GM10248 (cell line): ENCODE measurements at regions not wholly inside any gene's neighbourhood (a gene's known extent, or its start where the extent isn't known, plus 50 kb on each side); places are given as distances from the start of the nearest gene placed in this dataset.

Source experiments
- CTCF ChIA-PET: fragments of 300-600 bp; sonication (Branson Sonifier 250); formaldehyde crosslinking; extraction: SDS; loops from one replicate; lab custom pipeline; 2021; ENCODE audit warnings: antibody characterized with exemption; lab: Yijun Ruan, JAX
- POLR2A ChIA-PET: fragments of 350-650 bp; sonication (Branson Sonifier 250); formaldehyde crosslinking; extraction: SDS; loops from one replicate; lab custom pipeline; 2020; ENCODE audit warnings: antibody characterized with exemption; lab: Yijun Ruan, JAX
- DNase-seq: peaks from one replicate; pipeline ENCODE4 v3.0.0; 2012; ENCODE audit errors: extremely low spot score
- TF ChIP-seq, protein P1 (sequence below): IDR thresholded peaks from 2 replicates; pipeline ENCODE4 v1.5.1; 2012; ENCODE audit warnings: mild to moderate bottlenecking, low read depth; ENCODE audit errors: extremely low read depth, missing control alignments, control extremely low read depth

- DNase-seq, result no peak
- CTCF ChIA-PET, result no interaction called here
- POLR2A ChIA-PET, result no interaction called here
These were observed 623.9 kb upstream of the CRIM1 start for GRCh38 chr2:35731674-35732073.

GRCh38 chr2:35714883-35715282 lies 640.7 kb upstream of the CRIM1 start:
- DNase-seq, result no peak
- POLR2A ChIA-PET, result no interaction called here
- TF ChIP-seq, protein P1, sequence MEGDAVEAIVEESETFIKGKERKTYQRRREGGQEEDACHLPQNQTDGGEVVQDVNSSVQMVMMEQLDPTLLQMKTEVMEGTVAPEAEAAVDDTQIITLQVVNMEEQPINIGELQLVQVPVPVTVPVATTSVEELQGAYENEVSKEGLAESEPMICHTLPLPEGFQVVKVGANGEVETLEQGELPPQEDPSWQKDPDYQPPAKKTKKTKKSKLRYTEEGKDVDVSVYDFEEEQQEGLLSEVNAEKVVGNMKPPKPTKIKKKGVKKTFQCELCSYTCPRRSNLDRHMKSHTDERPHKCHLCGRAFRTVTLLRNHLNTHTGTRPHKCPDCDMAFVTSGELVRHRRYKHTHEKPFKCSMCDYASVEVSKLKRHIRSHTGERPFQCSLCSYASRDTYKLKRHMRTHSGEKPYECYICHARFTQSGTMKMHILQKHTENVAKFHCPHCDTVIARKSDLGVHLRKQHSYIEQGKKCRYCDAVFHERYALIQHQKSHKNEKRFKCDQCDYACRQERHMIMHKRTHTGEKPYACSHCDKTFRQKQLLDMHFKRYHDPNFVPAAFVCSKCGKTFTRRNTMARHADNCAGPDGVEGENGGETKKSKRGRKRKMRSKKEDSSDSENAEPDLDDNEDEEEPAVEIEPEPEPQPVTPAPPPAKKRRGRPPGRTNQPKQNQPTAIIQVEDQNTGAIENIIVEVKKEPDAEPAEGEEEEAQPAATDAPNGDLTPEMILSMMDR, result no peak
- CTCF ChIA-PET, result no interaction called here

More at GRCh38 chr2:35731674-35732073, 623.9 kb upstream of the CRIM1 start:
- TF ChIP-seq, protein P1, result no peak

GRCh38 chr2:35708411-35708923 lies 647.1 kb upstream of the CRIM1 start:
- TF ChIP-seq, protein P1, result no peak
- ChIA-PET CTCF (no interaction called here), POLR2A (no interaction called here)
- DNase-seq, result no peak

DNA sequence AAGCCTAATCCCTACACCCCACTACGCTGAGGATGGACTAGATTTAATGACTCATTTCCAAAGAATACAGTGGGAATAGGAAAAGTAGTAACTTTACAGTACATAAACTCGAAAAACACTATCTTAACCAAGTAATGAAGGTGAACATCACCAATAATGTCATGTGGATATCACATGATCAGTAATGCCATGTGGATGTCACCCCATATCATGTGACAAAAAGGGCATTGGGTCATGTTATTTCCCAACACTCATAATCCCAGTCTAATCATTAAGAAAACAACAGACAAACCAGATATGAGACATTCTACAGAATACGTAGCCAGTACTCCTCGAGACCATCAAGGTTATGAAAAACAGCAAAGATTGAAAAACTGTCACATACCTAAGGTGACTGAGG lies 667.3 kb upstream of the CRIM1 start:
- ChIA-PET CTCF (no interaction called here), POLR2A (no interaction called here)
- TF ChIP-seq, protein P1, result no peak
- no peak for DNase-seq

DNA sequence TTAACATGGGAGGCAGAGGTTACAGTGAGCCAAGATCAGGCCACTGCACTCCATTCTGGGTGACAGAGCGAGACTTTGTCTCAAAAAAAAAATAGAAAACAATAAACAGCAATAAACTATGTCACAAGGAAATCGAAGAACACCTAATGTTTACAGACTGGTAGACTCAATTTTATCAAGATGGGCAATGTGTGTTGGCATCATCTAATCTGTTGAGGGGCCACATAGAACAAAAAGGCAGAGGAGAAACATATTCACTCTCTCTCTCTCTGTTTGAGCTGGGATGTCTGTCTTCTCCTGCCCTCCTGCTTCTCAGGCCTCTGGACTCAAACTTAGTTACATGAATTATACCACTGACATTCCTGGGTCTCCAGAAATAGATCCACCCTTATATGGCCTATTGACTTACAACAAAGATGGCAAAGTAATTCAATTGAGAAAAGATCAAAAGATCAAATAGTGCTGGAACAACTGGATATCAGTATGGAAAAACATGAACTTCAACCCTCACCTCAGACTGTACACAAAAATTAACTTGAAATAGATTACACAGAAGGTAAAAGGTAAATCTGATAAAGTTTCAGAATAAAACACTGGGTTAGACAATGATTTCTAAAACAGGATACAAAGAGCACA lies 703.8 kb upstream of the CRIM1 start:
- ChIA-PET CTCF (no interaction called here), POLR2A (no interaction called here)
- DNase-seq, result no peak
- TF ChIP-seq, protein P1, result no peak

DNA sequence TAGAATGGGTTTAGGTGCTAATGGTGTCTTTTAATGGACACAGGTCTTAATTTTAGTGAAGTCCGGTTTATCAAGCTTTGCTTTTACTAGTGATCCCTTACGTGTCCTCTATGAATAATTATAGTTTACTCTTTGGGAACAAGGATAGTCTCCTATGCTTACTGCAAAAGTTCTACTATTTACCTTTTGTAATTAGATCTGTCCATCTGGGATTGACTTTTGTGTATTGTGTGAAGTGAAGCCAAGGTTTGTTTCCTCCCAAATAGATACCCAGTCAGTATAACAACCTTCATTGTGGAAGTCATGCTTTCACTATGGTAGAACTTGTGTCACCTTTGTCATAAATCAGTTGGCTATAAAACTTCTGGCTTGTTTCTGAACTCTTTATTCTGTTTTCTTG lies 740.9 kb upstream of the CRIM1 start:
- DNase-seq, result no peak
- ChIA-PET POLR2A (no interaction called here), CTCF (no interaction called here)
- TF ChIP-seq, protein P1, result no peak
